SK-N-SH treated with all-trans-retinoic acid at 6 μM for 48 hours (cell line): ENCODE measurements at regions not wholly inside any gene's neighbourhood (a gene's known extent, or its start where the extent isn't known, plus 50 kb on each side); places are given as distances from the start of the nearest gene placed in this dataset.

Experiments used
- ARNTL ChIP-seq: fragments of 450-650 bp; formaldehyde crosslinking; IDR thresholded peaks from 2 replicates; pipeline ENCODE4 v1.5.0; 2020; ENCODE audit warnings: low read depth, mild to moderate bottlenecking, moderate library complexity, borderline replicate concordance
- CREB5 ChIP-seq: fragments of 250-450 bp; sonication (Bioruptor Pico); IDR thresholded peaks from 2 replicates; pipeline ENCODE4 v1.5.1; 2020; ENCODE audit warnings: low read depth, mild to moderate bottlenecking, moderate library complexity
- CSDC2 ChIP-seq: fragments of 250-450 bp; sonication (Bioruptor Pico); IDR thresholded peaks from 2 replicates; pipeline ENCODE4 v1.5.0; 2020; ENCODE audit warnings: mild to moderate bottlenecking, moderate library complexity
- ESRRG ChIP-seq: fragments of 250-450 bp; sonication (Bioruptor Pico); IDR thresholded peaks from 2 replicates; pipeline ENCODE4 v1.6.1; 2021; ENCODE audit warnings: mild to moderate bottlenecking
- ISL1 ChIP-seq: fragments of 250-450 bp; sonication (Bioruptor Pico); IDR thresholded peaks from 2 replicates; pipeline ENCODE4 v2.1.2; 2022; ENCODE audit warnings: mild to moderate bottlenecking, moderate library complexity
- OSR1 ChIP-seq: fragments of 250-450 bp; sonication (Bioruptor Pico); IDR thresholded peaks from 2 replicates; pipeline ENCODE4 v1.8.0; 2022; ENCODE audit warnings: moderate library complexity, mild to moderate bottlenecking, inconsistent platforms
- ZC3H10 ChIP-seq: fragments of 250-450 bp; sonication (Bioruptor Pico); IDR thresholded peaks from 2 replicates; pipeline ENCODE4 v1.5.1; 2021; ENCODE audit warnings: mild to moderate bottlenecking, moderate library complexity
- ZNF565 ChIP-seq: fragments of 450-650 bp; formaldehyde crosslinking; conservative IDR thresholded peaks from 2 replicates; pipeline ENCODE4 v1.5.0; 2020; ENCODE audit warnings: low read depth, mild to moderate bottlenecking, moderate library complexity
- TF ChIP-seq, protein P1 (sequence below): fragments of 250-450 bp; sonication (Bioruptor Pico); IDR thresholded peaks from 2 replicates; pipeline ENCODE4 v1.8.0; 2020; ENCODE audit warnings: mild to moderate bottlenecking, moderate library complexity, borderline replicate concordance

GRCh38 chr4:83905952-83906351 is 370.0 kb downstream of the GPAT3 start:
- TF ChIP-seq ESRRG = no peak
- no peak for TF ChIP-seq CSDC2 (CRISPR knock-in tag)
- TF ChIP-seq ZNF565 (CRISPR knock-in tag) = no peak
- TF ChIP-seq OSR1 (CRISPR knock-in tag) = no peak
- TF ChIP-seq, protein P1, sequence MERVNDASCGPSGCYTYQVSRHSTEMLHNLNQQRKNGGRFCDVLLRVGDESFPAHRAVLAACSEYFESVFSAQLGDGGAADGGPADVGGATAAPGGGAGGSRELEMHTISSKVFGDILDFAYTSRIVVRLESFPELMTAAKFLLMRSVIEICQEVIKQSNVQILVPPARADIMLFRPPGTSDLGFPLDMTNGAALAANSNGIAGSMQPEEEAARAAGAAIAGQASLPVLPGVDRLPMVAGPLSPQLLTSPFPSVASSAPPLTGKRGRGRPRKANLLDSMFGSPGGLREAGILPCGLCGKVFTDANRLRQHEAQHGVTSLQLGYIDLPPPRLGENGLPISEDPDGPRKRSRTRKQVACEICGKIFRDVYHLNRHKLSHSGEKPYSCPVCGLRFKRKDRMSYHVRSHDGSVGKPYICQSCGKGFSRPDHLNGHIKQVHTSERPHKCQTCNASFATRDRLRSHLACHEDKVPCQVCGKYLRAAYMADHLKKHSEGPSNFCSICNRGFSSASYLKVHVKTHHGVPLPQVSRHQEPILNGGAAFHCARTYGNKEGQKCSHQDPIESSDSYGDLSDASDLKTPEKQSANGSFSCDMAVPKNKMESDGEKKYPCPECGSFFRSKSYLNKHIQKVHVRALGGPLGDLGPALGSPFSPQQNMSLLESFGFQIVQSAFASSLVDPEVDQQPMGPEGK = no peak
- TF ChIP-seq ARNTL (CRISPR knock-in tag) = no peak
- no peak for TF ChIP-seq ISL1 (CRISPR knock-in tag)
- TF ChIP-seq CREB5 (CRISPR knock-in tag) = no peak
- no peak for TF ChIP-seq ZC3H10 (CRISPR knock-in tag)
